ENCODE measurements at regions not wholly inside any gene's neighbourhood (a gene's known extent, or its start where the extent isn't known, plus 50 kb on each side); places are given as distances from the start of the nearest gene placed in this dataset.

DNA sequence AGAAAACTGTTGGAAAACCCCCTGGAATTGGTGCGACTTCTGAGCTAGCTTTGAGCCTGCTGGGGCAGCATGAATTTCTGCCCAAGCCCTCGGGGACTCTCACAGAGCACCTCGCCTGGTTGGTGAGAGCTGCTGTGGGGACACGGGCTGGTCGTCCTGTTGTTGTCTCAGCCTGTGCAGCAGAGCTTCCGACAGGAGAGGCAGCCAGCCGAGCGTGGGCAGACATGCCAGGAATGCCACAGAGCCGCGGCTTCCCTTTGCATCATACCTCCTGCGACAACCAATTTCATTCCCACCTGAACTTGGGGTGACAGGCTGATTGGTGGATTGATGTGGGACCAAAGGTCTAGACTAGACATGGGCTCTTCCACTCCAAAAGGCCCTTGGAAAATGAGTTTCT, 60.2 kb upstream of the NRBF2 start:
- TF ChIP-seq, protein P1, sequence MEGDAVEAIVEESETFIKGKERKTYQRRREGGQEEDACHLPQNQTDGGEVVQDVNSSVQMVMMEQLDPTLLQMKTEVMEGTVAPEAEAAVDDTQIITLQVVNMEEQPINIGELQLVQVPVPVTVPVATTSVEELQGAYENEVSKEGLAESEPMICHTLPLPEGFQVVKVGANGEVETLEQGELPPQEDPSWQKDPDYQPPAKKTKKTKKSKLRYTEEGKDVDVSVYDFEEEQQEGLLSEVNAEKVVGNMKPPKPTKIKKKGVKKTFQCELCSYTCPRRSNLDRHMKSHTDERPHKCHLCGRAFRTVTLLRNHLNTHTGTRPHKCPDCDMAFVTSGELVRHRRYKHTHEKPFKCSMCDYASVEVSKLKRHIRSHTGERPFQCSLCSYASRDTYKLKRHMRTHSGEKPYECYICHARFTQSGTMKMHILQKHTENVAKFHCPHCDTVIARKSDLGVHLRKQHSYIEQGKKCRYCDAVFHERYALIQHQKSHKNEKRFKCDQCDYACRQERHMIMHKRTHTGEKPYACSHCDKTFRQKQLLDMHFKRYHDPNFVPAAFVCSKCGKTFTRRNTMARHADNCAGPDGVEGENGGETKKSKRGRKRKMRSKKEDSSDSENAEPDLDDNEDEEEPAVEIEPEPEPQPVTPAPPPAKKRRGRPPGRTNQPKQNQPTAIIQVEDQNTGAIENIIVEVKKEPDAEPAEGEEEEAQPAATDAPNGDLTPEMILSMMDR (IDR thresholded peaks at IDR 0.05) = no peak
- TF ChIP-seq EZH2 (IDR thresholded peaks at IDR 0.05; ENCODE audit: borderline replicate concordance, insufficient read depth, low read depth, low read length, poor library complexity, severe bottlenecking) = no peak

All from B cell (primary cell).